Transverse colon (tissue), 4 donors: ENCODE measurements at regions not wholly inside any gene's neighbourhood (a gene's known extent, or its start where the extent isn't known, plus 50 kb on each side); places are given as distances from the start of the nearest gene placed in this dataset.

Source experiments
- DNase-seq: peaks from one replicate; pipeline ENCODE4 v3.0.0-alpha.2; 2019
- H3K27ac ChIP-seq, 4 donors: fragments of 200-600 bp; sonication (generic); 2 replicates each; pipeline ENCODE4 v1.5.1; 2016 to 2018; ENCODE audit warnings: inconsistent platforms in 4 of 4
- H3K27me3 ChIP-seq: fragments of 200-600 bp; sonication (generic); 2 replicates; pipeline ENCODE4 v1.5.1; 2017; ENCODE audit warnings: inconsistent platforms
- H3K36me3 ChIP-seq, 4 donors: fragments of 200-600 bp; sonication (generic); 2 replicates each; pipeline ENCODE4 v1.5.1; 2017 to 2019; ENCODE audit warnings: inconsistent platforms in 4 of 4
- H3K4me1 ChIP-seq, 4 donors: fragments of 200-600 bp; sonication (generic); 2 replicates each; pipeline ENCODE4 v1.5.1; 2017 to 2020; ENCODE audit warnings: inconsistent platforms in 4 of 4
- H3K4me3 ChIP-seq, 4 donors: fragments of 200-600 bp; sonication (generic); 1 replicate in 1 of 4; 2 replicates in 3 of 4; pipeline versions ENCODE4 v1.5.1 to v1.6.1; 2017 to 2019; ENCODE audit warnings: inconsistent platforms in 4 of 4
- H3K9me3 ChIP-seq, 2 donors: fragments of 200-600 bp; sonication (generic); 2 replicates each; pipeline ENCODE4 v1.5.1; 2017 to 2019; ENCODE audit warnings: inconsistent platforms in 2 of 2
- EP300 ChIP-seq: sonication (generic); formaldehyde crosslinking; IDR thresholded peaks from one replicate; pipeline ENCODE4 v1.6.1; 2017; ENCODE audit warnings: antibody characterized with exemption, low read depth
- POLR2A ChIP-seq: fragments of 450-650 bp; IDR thresholded peaks from one replicate; pipeline ENCODE4 v1.6.1; 2016; ENCODE audit warnings: antibody characterized with exemption, mild to moderate bottlenecking, moderate library complexity
- POLR2AphosphoS5 ChIP-seq, 3 donors: sonication (generic); formaldehyde crosslinking; IDR thresholded peaks; one replicate each; pipeline ENCODE4 v1.6.1; 2016; ENCODE audit warnings: antibody characterized with exemption in 3 of 3
- WGBS, 2 donors: methylation state at CpG; one replicate each; pipeline ENCODE4 v1.1.5; 2018; ENCODE audit warnings: low coverage in 1 of 2; 5-methylcytosine and 5-hydroxymethylcytosine counted together
- in situ Hi-C, 4 donors: fragments of 200-750 bp; cut with MboI; loops; one replicate each; pipeline versions ENCODE4 v1.15.0 to v1.15.1; 2017; ENCODE audit warnings: low sequenced_read_pairs in 3 of 4, low pct_ligation_motif_present in 1 of 4, low pct_unique_long_range_greater_than_20kb in 1 of 4
- intact Hi-C: fragments of 100-400 bp; cut with DNase I; formaldehyde crosslinking; loops from one replicate; pipeline ENCODE4 v1.15.1; 2023; ENCODE audit warnings: low total_unique reads
- TF ChIP-seq, protein P1 (sequence below), 5 experiments: fragments of 200-600 bp in 3 of 5; fragments of 450-650 bp in 2 of 5; sonication (generic) in 3 of 5; IDR thresholded peaks; 1 replicate in 2 of 5; 2 replicates in 3 of 5; pipeline ENCODE4 v1.5.1; 2016 to 2017; ENCODE audit warnings: antibody characterized with exemption in 5 of 5, inconsistent platforms in 3 of 5, mild to moderate bottlenecking in 2 of 5, moderate library complexity in 1 of 5

GRCh38 chr2:186422226-186422625, 63.8 kb upstream of the ZC3H15 start:
- Histone ChIP-seq H3K9me3 (no peaks in the 10 kb centered on the region), H3K27ac (no peak overlapping the region), H3K27me3 (no peaks in the 10 kb centered on the region), H3K4me3 (no peak overlapping the region), H3K4me1 (peaks cover 0 to 42% (median 7%) of the 10 kb centered on the region in 4 donors), H3K36me3 (no peaks in the 10 kb centered on the region)
- intact Hi-C loops (no loop called here), in situ Hi-C loops (no loop called here)
- WGBS, 2 donors = 67 to 76% methylated on average over 3 of the region's 3 CpGs
- TF ChIP-seq POLR2AphosphoS5 (IDR thresholded peaks at IDR 0.05) (no peak), POLR2A (no peak), EP300 (no peak)
- TF ChIP-seq, protein P1, sequence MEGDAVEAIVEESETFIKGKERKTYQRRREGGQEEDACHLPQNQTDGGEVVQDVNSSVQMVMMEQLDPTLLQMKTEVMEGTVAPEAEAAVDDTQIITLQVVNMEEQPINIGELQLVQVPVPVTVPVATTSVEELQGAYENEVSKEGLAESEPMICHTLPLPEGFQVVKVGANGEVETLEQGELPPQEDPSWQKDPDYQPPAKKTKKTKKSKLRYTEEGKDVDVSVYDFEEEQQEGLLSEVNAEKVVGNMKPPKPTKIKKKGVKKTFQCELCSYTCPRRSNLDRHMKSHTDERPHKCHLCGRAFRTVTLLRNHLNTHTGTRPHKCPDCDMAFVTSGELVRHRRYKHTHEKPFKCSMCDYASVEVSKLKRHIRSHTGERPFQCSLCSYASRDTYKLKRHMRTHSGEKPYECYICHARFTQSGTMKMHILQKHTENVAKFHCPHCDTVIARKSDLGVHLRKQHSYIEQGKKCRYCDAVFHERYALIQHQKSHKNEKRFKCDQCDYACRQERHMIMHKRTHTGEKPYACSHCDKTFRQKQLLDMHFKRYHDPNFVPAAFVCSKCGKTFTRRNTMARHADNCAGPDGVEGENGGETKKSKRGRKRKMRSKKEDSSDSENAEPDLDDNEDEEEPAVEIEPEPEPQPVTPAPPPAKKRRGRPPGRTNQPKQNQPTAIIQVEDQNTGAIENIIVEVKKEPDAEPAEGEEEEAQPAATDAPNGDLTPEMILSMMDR (IDR thresholded peaks at IDR 0.05) = no peak
- DNase-seq = no peak

DNA sequence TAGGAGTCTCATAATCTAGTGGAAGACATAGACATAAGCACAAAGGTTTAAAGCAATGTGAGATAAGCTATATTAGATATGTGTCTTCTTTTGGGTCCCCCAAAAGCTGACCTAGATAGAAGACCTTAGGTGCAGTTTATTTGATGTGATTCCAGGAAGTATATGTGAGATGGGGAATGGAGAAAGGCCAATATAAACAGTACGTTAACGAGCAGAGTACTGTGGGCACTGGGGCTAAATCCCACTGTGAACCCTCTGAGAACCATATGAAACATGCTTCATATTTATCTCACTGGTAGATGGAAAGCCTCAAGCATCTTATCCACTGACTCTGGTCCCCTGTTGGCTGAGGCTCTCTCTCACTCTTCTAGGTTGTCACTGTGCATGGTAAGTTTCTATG, 62.6 kb upstream of the ZC3H15 start:
- no peak for DNase-seq
- Histone ChIP-seq H3K27ac (peak overlapping the region in 2 of 4 donors; percentile 32 to 35), H3K9me3 (no peaks in the 10 kb centered on the region), H3K27me3 (no peaks in the 10 kb centered on the region), H3K4me3 (no peak overlapping the region), H3K36me3 (no peaks in the 10 kb centered on the region), H3K4me1 (peaks cover 0 to 42% (median 7%) of the 10 kb centered on the region in 4 donors)
- in situ Hi-C loops (no loop called here), intact Hi-C loops (no loop called here)
- WGBS, 2 donors = 56 to 67% methylated on average over 2 of the region's 2 CpGs
- TF ChIP-seq, protein P1 (IDR thresholded peaks at IDR 0.05) = no peak
- TF ChIP-seq EP300 (no peak), POLR2AphosphoS5 (IDR thresholded peaks at IDR 0.05) (no peak), POLR2A (no peak)

GRCh38 chr2:186424265-186424664, 61.8 kb upstream of the ZC3H15 start:
- 46 to 57% methylated on average over 1 to 2 of the region's 2 CpGs for WGBS, 2 donors
- in situ Hi-C loops (no loop called here), intact Hi-C loops (no loop called here)
- Histone ChIP-seq H3K4me3 (no peak overlapping the region), H3K27ac (peak overlapping the region in 2 of 4 donors; percentile 35), H3K36me3 (no peaks in the 10 kb centered on the region), H3K27me3 (no peaks in the 10 kb centered on the region), H3K9me3 (no peaks in the 10 kb centered on the region), H3K4me1 (peaks cover 0 to 42% (median 7%) of the 10 kb centered on the region in 4 donors)
- TF ChIP-seq EP300 (no peak), POLR2A (no peak), POLR2AphosphoS5 (IDR thresholded peaks at IDR 0.05) (no peak)
- TF ChIP-seq, protein P1 (IDR thresholded peaks at IDR 0.05) = no peak
- DNase-seq = no peak

- 78 to 82% methylated on average over 1 of the region's 1 CpG for WGBS, 2 donors
Observed at GRCh38 chr2:186425576-186425975, 60.5 kb upstream of the ZC3H15 start.

More at GRCh38 chr2:186425576-186425975, 60.5 kb upstream of the ZC3H15 start:
- intact Hi-C loops (no loop called here), in situ Hi-C loops (no loop called here)
- no peak for TF ChIP-seq EP300
- TF ChIP-seq, protein P1 (IDR thresholded peaks at IDR 0.05) = no peak
- no peak for TF ChIP-seq POLR2AphosphoS5 (IDR thresholded peaks at IDR 0.05)
- TF ChIP-seq POLR2A = no peak
- Histone ChIP-seq H3K27me3 (no peaks in the 10 kb centered on the region), H3K27ac (no peak overlapping the region), H3K36me3 (no peaks in the 10 kb centered on the region), H3K9me3 (no peaks in the 10 kb centered on the region), H3K4me3 (no peak overlapping the region), H3K4me1 (peaks cover 0 to 42% (median 7%) of the 10 kb centered on the region in 4 donors)
- DNase-seq = no peak
